HCT116 (cell line): ENCODE measurements at regions not wholly inside any gene's neighbourhood (a gene's known extent, or its start where the extent isn't known, plus 50 kb on each side); places are given as distances from the start of the nearest gene placed in this dataset.

Experiments
- ATAC-seq: fragments of 200-7000 bp; cut with Tn5 transposase; 2 replicates; pipeline ENCODE4 v1.9.1; 2020; ENCODE audit warnings: mild to moderate bottlenecking, moderate library complexity
- BruUV-seq: library from RNA; stranded (reverse); fragments of 400-500 nt; replicated peaks from 2 replicates; lab custom pipeline; 2021; lab: Mats Ljungman, UMichigan
- CTCF ChIA-PET: fragments of 300-600 bp; sonication (Branson Sonifier 250); formaldehyde crosslinking; loops from one replicate; lab custom pipeline; 2021; ENCODE audit warnings: antibody characterized with exemption; lab: Charles Lee
- POLR2A ChIA-PET: fragments of 300-600, 350-600 bp; sonication (Branson Sonifier 250); formaldehyde crosslinking; loops from one replicate; lab custom pipeline; 2021; ENCODE audit warnings: antibody characterized with exemption; lab: Charles Lee
- RAD21 ChIA-PET, 2 experiments: fragments of 300-600 bp; sonication (Branson Sonifier 250); formaldehyde crosslinking; loops; one replicate each; lab custom pipeline; 2023; ENCODE audit warnings: low total read pairs in 2 of 2; ENCODE audit not compliant: uncharacterized antibody in 2 of 2, unreplicated experiment in 2 of 2, low non-redundant PET in 1 of 2; lab: Charles Lee
- DNase-seq: peaks from one replicate; pipeline ENCODE4 v3.0.0-alpha.2; 2010; ENCODE audit warnings: low read depth, low spot score
- H2AFZ ChIP-seq: fragments of 200-600 bp; shearing (Covaris generic), sonication (generic); 2 replicates; pipeline ENCODE4 v1.6.1; 2017; ENCODE audit warnings: low read depth, mixed run types, mixed read lengths, antibody characterized with exemption, low read length; ENCODE audit not compliant: poor library complexity, severe bottlenecking
- H3K27ac ChIP-seq: 2 replicates; pipeline ENCODE4 v1.5.1; 2012; ENCODE audit warnings: low read depth, low read length
- H3K27me3 ChIP-seq: fragments of 200-600 bp; sonication (generic); 2 replicates; pipeline ENCODE4 v1.6.1; 2016; ENCODE audit warnings: mixed run types, low read length, mixed read lengths; ENCODE audit not compliant: insufficient read depth
- H3K36me3 ChIP-seq, 2 experiments: fragments of 200-500 bp in 1 of 2; fragments of 200-600 bp in 1 of 2; sonication (Bioruptor generic) in 1 of 2; sonication (generic) in 1 of 2; 2 replicates each; pipeline versions ENCODE4 v1.5.1 to v1.6.1; 2014 to 2016; ENCODE audit warnings: low read length in 2 of 2, inconsistent platforms in 1 of 2, mixed read lengths in 1 of 2, mixed run types in 1 of 2; ENCODE audit not compliant: insufficient read depth in 2 of 2, control insufficient read depth in 1 of 2
- H3K4me1 ChIP-seq, 2 experiments: fragments of 200-600 bp in 1 of 2; sonication (generic) in 1 of 2; 2 replicates each; pipeline versions ENCODE4 v1.5.1 to v1.6.1; 2012 to 2017; ENCODE audit warnings: low read length in 2 of 2, inconsistent platforms in 1 of 2, mild to moderate bottlenecking in 1 of 2, mixed read lengths in 1 of 2, mixed run types in 1 of 2, moderate library complexity in 1 of 2; ENCODE audit not compliant: insufficient read depth in 2 of 2, control insufficient read depth in 1 of 2
- H3K4me2 ChIP-seq: fragments of 200-600 bp; sonication (generic); 2 replicates; pipeline ENCODE4 v1.6.1; 2017; ENCODE audit warnings: mixed run types, low read length, mixed read lengths
- H3K4me3 ChIP-seq, 2 experiments: fragments of 200-600 bp in 1 of 2; sonication (generic) in 1 of 2; replicated peaks in 1 of 2; 2 replicates each; pipeline ENCODE4 v1.5.1; 2011 to 2016; ENCODE audit warnings: low read length in 2 of 2, control low read depth in 1 of 2, low read depth in 1 of 2, mild to moderate bottlenecking in 1 of 2, mixed read lengths in 1 of 2, mixed run types in 1 of 2
- H3K79me2 ChIP-seq: fragments of 200-600 bp; sonication (generic); 2 replicates; pipeline ENCODE4 v1.6.1; 2017; ENCODE audit warnings: mild to moderate bottlenecking, mixed run types, low read length, moderate library complexity, mixed read lengths; ENCODE audit not compliant: insufficient read depth
- H3K9ac ChIP-seq: fragments of 200-600 bp; sonication (generic); 2 replicates; pipeline ENCODE4 v1.6.1; 2016; ENCODE audit warnings: low read length, mixed read lengths
- H3K9me2 ChIP-seq: fragments of 200-600 bp; sonication (generic), shearing (Covaris generic); 2 replicates; pipeline ENCODE4 v1.6.1; 2017; ENCODE audit warnings: mixed run types, mild to moderate bottlenecking, moderate library complexity; ENCODE audit not compliant: insufficient read depth
- H3K9me3 ChIP-seq, 2 experiments: fragments of 200-500 bp in 1 of 2; fragments of 200-600 bp in 1 of 2; sonication (Bioruptor generic) in 1 of 2; sonication (generic) in 1 of 2; 2 replicates each; pipeline ENCODE4 v1.6.1; 2014 to 2017; ENCODE audit warnings: low read length in 2 of 2, mixed read lengths in 2 of 2, inconsistent platforms in 1 of 2, low read depth in 1 of 2, mild to moderate bottlenecking in 1 of 2, mixed run types in 1 of 2, moderate library complexity in 1 of 2; ENCODE audit not compliant: control insufficient read depth in 1 of 2, insufficient read depth in 1 of 2
- H4K20me1 ChIP-seq: fragments of 200-600 bp; sonication (generic), shearing (Covaris generic); 2 replicates; pipeline ENCODE4 v1.6.1; 2017; ENCODE audit warnings: mixed run types, mild to moderate bottlenecking, moderate library complexity; ENCODE audit not compliant: insufficient read depth
- CBX3 ChIP-seq: IDR thresholded peaks from 2 replicates; pipeline ENCODE4 v1.6.1; 2012; ENCODE audit warnings: low read depth
- CEBPB ChIP-seq: IDR thresholded peaks from 2 replicates; pipeline ENCODE4 v1.6.1; 2012; ENCODE audit warnings: low read depth
- FOSL1 ChIP-seq: IDR thresholded peaks from 2 replicates; pipeline ENCODE4 v1.6.1; 2012; ENCODE audit warnings: low read depth
- JUND ChIP-seq: IDR thresholded peaks from 2 replicates; pipeline ENCODE4 v1.6.1; 2012
- MAX ChIP-seq: IDR thresholded peaks from 2 replicates; pipeline ENCODE4 v1.6.1; 2012
- POLR2AphosphoS5 ChIP-seq: IDR thresholded peaks from 2 replicates; pipeline ENCODE4 v1.6.1; 2011; ENCODE audit warnings: mild to moderate bottlenecking, low read depth, low read length, moderate library complexity
- RAD21 ChIP-seq: IDR thresholded peaks from 2 replicates; pipeline ENCODE4 v1.6.1; 2012; ENCODE audit warnings: low read depth, mild to moderate bottlenecking
- REST ChIP-seq: IDR thresholded peaks from 2 replicates; pipeline ENCODE4 v1.6.1; 2012; ENCODE audit warnings: low read depth
- SP1 ChIP-seq: IDR thresholded peaks from 2 replicates; pipeline ENCODE4 v1.6.1; 2012; ENCODE audit warnings: low read depth
- SRF ChIP-seq: IDR thresholded peaks from 2 replicates; pipeline ENCODE4 v1.6.1; 2012; ENCODE audit warnings: low read depth
- ZNF274 ChIP-seq: fragments of 200-500 bp; sonication (Bioruptor generic); IDR thresholded peaks from 2 replicates; pipeline ENCODE4 v1.6.1; 2014; ENCODE audit warnings: mild to moderate bottlenecking, low read depth, low read length, inconsistent platforms
- intact Hi-C: fragments of 100-400 bp; cut with micrococcal nuclease; formaldehyde crosslinking; loops from 2 replicates; pipeline ENCODE4 v1.10.0; 2022
- TF ChIP-seq, protein P1 (sequence below), 3 experiments: fragments of 200-600 bp in 1 of 3; sonication (generic) in 1 of 3; IDR thresholded peaks in 2 of 3; conservative IDR thresholded peaks in 1 of 3; 2 replicates each; pipeline ENCODE4 v1.5.1; 2012 to 2017; ENCODE audit warnings: low read depth in 2 of 3, low read length in 2 of 3, antibody characterized with exemption in 1 of 3, borderline replicate concordance in 1 of 3, control low read depth in 1 of 3, mild to moderate bottlenecking in 1 of 3, mixed read lengths in 1 of 3, mixed run types in 1 of 3, moderate library complexity in 1 of 3; ENCODE audit not compliant: insufficient read depth in 1 of 3

- BruUV-seq, result no TSS peak
- CTCF ChIA-PET, result no interaction called here
- POLR2A ChIA-PET, result interaction anchor here (1.0 to 1.3 kb wide), 2 partner anchors 16 kb away, joined by 3 to 5 read pairs; no protein-coding TSS in a partner anchor
These were observed 611.7 kb downstream of the UTRN start for GRCh38 chr6:144896871-144897270.

DNA sequence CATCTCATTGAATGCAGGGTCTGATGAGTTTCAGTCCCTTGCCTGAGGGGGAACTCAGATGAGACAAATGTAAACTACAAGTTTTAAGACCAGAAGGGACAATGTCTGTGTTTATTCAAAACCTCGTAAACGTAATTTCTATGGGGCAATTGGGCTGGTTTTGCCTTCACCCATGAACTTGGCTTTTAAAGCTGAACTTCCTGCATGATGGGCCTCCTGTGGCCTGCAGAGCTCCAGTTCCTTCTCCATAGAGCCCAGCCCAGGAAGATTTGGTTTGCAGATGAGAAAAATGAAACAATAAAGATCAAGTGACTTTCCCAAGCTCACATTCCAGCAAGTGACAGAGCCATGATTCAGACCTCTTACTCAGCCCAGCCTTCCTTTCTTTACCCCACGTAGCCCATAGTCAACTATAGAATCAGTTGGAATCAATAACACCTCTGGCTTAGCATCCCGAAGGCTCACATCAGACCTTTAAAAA, 612.3 kb downstream of the UTRN start:
- BruUV-seq, result no TSS peak
- POLR2A ChIA-PET, result interaction anchor here (1.0 kb wide), 1 partner anchor 16 kb away, joined by 5 read pairs; no protein-coding TSS in a partner anchor
- no peak overlapping the region for H2AFZ ChIP-seq
- TF ChIP-seq REST (no peak), SP1 (peak; percentile 79), ZNF274 (no peak), SRF (peak; percentile 72), MAX (peak; percentile 32), POLR2AphosphoS5 (peak; percentile 63), CEBPB (peak; percentile 78), CBX3 (peak; percentile 68), FOSL1 (peak; percentile 93), JUND (peak; percentile 82)

More at GRCh38 chr6:144896871-144897270, 611.7 kb downstream of the UTRN start:
- intact Hi-C loops, result loop anchor here (5.0 kb wide), 1 partner anchor 90 kb away; no protein-coding TSS in a partner anchor
- peaks cover 40 to 76% of the 10 kb centered on the region in 2 experiments for H3K4me1 ChIP-seq
- H3K27me3 ChIP-seq, result no peaks in the 10 kb centered on the region
- TF ChIP-seq RAD21, result no peak
- TF ChIP-seq, protein P1, sequence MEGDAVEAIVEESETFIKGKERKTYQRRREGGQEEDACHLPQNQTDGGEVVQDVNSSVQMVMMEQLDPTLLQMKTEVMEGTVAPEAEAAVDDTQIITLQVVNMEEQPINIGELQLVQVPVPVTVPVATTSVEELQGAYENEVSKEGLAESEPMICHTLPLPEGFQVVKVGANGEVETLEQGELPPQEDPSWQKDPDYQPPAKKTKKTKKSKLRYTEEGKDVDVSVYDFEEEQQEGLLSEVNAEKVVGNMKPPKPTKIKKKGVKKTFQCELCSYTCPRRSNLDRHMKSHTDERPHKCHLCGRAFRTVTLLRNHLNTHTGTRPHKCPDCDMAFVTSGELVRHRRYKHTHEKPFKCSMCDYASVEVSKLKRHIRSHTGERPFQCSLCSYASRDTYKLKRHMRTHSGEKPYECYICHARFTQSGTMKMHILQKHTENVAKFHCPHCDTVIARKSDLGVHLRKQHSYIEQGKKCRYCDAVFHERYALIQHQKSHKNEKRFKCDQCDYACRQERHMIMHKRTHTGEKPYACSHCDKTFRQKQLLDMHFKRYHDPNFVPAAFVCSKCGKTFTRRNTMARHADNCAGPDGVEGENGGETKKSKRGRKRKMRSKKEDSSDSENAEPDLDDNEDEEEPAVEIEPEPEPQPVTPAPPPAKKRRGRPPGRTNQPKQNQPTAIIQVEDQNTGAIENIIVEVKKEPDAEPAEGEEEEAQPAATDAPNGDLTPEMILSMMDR (IDR thresholded peaks at IDR 0.05 in 2 of 3, conservative IDR thresholded peaks at IDR 0.05 in 1 of 3; ENCODE audit: borderline replicate concordance in 1 of 3, insufficient read depth in 1 of 3, low read depth in 2 of 3, low read length in 2 of 3), result 0 out of 6 replicates have a peak, but pooled peaks of 1 of the 3 experiments have one; percentile 6
- TF ChIP-seq SRF, result 0 out of 2 replicates have a peak, but pooled peaks have one; percentile 1
- TF ChIP-seq, all 23 proteins: peak for 2
- no peaks in the 10 kb centered on the region for H3K9me2 ChIP-seq
- peak overlapping the region; percentile 67 for H3K9ac ChIP-seq
- DNase-seq (no peak), ATAC-seq (no peak)
- peak overlapping the region; percentile 72 for H3K4me2 ChIP-seq
- no peaks in the 10 kb centered on the region for H4K20me1 ChIP-seq
- peaks cover 5% of the 10 kb centered on the region; the same call in 1 of the 2 replicates for H3K79me2 ChIP-seq
- H2AFZ ChIP-seq, result no peak overlapping the region
- peaks cover 0 to 23% of the 10 kb centered on the region in 2 experiments; a peak in 2 of 4 replicates for H3K36me3 ChIP-seq
- H3K4me3 ChIP-seq, result peak overlapping the region in 1 of 2 experiments; percentile 33; a peak in 1 of 4 replicates
- peaks cover 0 to 6% of the 10 kb centered on the region in 2 experiments; a peak in 1 of 4 replicates for H3K9me3 ChIP-seq
- RAD21 ChIA-PET, result no interaction called here
- peak overlapping the region; percentile 93 for H3K27ac ChIP-seq

More for the DNA sequence above, 612.3 kb downstream of the UTRN start:
- ATAC-seq (peak; percentile 82), DNase-seq (peak; percentile 94)
- RAD21 ChIA-PET, result no interaction called here
- peaks cover 0 to 24% of the 10 kb centered on the region in 2 experiments; a peak in 2 of 4 replicates for H3K36me3 ChIP-seq
- H3K27ac ChIP-seq, result peak overlapping the region; percentile 93
- H3K79me2 ChIP-seq, result peaks cover 5% of the 10 kb centered on the region; the same call in 1 of the 2 replicates
- peak overlapping the region; percentile 72 for H3K4me2 ChIP-seq
- H3K9me3 ChIP-seq, result peaks cover 0 to 10% of the 10 kb centered on the region in 2 experiments; a peak in 1 of 4 replicates
- H3K27me3 ChIP-seq, result no peaks in the 10 kb centered on the region
- H3K9ac ChIP-seq, result peak overlapping the region; percentile 67
- intact Hi-C loops, result loop anchor here (5.0 kb wide), 1 partner anchor 90 kb away; no protein-coding TSS in a partner anchor
- CTCF ChIA-PET, result no interaction called here
- H3K4me3 ChIP-seq, result peak overlapping the region in 1 of 2 experiments; percentile 33; a peak in 1 of 4 replicates
- H3K9me2 ChIP-seq, result no peaks in the 10 kb centered on the region
- no peaks in the 10 kb centered on the region for H4K20me1 ChIP-seq
- peaks cover 40 to 76% of the 10 kb centered on the region in 2 experiments for H3K4me1 ChIP-seq
